Progenitor cell of endocrine pancreas (in vitro differentiated cells): ENCODE measurements at regions not wholly inside any gene's neighbourhood (a gene's known extent, or its start where the extent isn't known, plus 50 kb on each side); places are given as distances from the start of the nearest gene placed in this dataset.
"Not testable (repeated sequence)": the region's sequence is repeated elsewhere in the genome, so short reads cannot be mapped to it uniquely, and the experiment has no call there.

ENCODE experiments used
- DNase-seq: peaks from one replicate; pipeline ENCODE4 v3.0.0; 2021; ENCODE audit warnings: low spot score; ENCODE audit not compliant: unreplicated experiment
- H3K27ac Mint-ChIP-seq: 2 replicates; pipeline ENCODE4 v1.8.0; 2021; ENCODE audit warnings: mild to moderate bottlenecking, moderate library complexity, mixed read lengths
- H3K27me3 Mint-ChIP-seq: 2 replicates; pipeline ENCODE4 v1.8.0; 2021; ENCODE audit warnings: mixed read lengths
- H3K36me3 Mint-ChIP-seq: 2 replicates; pipeline ENCODE4 v1.8.0; 2022; ENCODE audit warnings: mixed read lengths; ENCODE audit not compliant: insufficient read depth
- H3K4me1 Mint-ChIP-seq: 2 replicates; pipeline ENCODE4 v1.8.0; 2021; ENCODE audit warnings: low read depth, mixed read lengths
- H3K4me3 Mint-ChIP-seq: 2 replicates; pipeline ENCODE4 v1.8.0; 2021; ENCODE audit warnings: low read depth, mild to moderate bottlenecking, moderate library complexity, mixed read lengths
- H3K9me3 Mint-ChIP-seq: 2 replicates; pipeline ENCODE4 v1.8.0; 2021; ENCODE audit warnings: low read depth, mixed read lengths

GRCh38 chr21:9883047-9883446 is 638.3 kb upstream of the TPTE start:
- H3K27ac Mint-ChIP-seq, H3K27me3 Mint-ChIP-seq, DNase-seq, H3K36me3 Mint-ChIP-seq, H3K4me1 Mint-ChIP-seq, H3K4me3 Mint-ChIP-seq: not testable (repeated sequence)
- peaks cover 39% of the 10 kb centered on the region for H3K9me3 Mint-ChIP-seq

DNA sequence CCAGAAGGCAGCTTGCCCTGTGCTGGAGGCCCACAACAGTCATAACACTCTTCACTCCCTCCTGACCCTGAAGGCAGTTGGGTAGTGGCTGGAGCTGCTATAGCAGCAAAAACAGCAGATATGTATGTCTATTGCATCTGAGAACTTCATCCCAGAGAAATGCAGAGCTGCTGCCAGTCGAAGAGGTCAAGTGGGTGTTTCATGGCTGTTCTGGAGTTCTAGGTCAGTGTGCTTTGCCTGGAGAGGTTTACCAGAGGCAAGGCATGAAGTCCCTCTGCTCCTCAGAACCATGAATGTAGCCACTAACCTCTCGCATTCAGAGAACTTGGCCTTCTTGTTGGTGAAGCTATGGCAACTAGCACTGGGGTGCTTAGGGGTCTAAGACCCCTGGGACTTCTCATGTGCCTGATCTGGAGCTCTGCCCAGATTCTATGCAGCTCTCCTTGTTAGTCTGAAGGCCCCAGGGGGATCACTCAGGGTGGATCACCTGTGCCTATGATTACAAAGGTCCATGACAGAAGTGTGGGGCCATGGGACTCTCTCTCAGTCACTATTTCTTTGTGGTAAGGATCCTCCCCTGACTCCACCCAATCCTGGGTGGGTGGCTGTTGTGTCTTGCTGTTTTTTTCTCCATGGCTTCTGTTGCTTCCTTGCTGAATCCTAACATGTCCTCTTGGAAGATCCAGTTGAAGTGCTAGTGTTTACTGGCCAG is 637.7 kb upstream of the TPTE start:
- DNase-seq, H3K36me3 Mint-ChIP-seq, H3K4me3 Mint-ChIP-seq, H3K4me1 Mint-ChIP-seq, H3K27ac Mint-ChIP-seq, H3K27me3 Mint-ChIP-seq: not testable (repeated sequence)
- H3K9me3 Mint-ChIP-seq = peaks cover 39% of the 10 kb centered on the region

GRCh38 chr21:9888500-9888899 is 632.9 kb upstream of the TPTE start:
- H3K4me3 Mint-ChIP-seq, DNase-seq, H3K36me3 Mint-ChIP-seq, H3K27ac Mint-ChIP-seq, H3K4me1 Mint-ChIP-seq, H3K27me3 Mint-ChIP-seq: not testable (repeated sequence)
- peaks cover 38% of the 10 kb centered on the region for H3K9me3 Mint-ChIP-seq

DNA sequence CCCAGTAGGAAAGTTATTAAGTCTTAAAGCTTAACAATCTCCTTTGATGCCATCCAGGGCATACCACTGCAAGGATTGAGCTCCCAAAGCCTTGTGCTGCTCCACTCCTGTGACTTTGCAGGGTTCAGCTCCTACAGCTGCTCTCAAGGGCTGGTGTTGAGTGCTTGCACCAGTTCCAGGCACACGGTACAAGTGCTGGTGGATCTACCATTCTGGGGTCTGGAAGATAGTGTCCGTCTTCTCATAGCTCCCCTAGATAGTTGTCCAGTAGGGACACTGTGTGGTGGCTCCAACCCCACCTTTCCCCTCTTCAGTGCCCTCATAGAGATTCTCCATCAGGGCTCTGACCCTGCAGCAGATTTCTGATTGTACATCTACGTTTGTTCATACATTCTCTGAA is 617.8 kb upstream of the TPTE start:
- H3K4me1 Mint-ChIP-seq, H3K27ac Mint-ChIP-seq, H3K4me3 Mint-ChIP-seq, DNase-seq, H3K27me3 Mint-ChIP-seq, H3K36me3 Mint-ChIP-seq: not testable (repeated sequence)
- peaks cover 40% of the 10 kb centered on the region for H3K9me3 Mint-ChIP-seq

DNA sequence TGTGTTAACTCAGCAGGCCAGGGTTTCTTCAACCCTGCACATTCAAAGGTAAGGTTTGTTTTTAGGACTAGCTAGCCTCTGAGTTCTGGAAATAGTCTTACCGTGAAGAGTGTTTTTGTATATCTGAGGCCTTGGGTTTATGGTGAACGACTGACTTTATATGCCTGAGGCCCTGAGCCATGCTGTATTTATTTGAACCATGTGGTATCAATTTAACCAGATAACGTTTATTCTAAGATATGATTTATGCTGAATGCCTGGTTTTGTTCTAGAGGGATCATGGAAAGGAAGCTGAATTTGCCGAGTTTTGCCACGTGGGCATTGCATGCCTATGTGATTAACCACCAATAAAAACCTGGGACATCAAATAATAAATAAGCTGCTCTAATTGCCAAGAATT is 607.2 kb upstream of the TPTE start:
- not testable (repeated sequence) for H3K4me3 Mint-ChIP-seq, H3K4me1 Mint-ChIP-seq, H3K36me3 Mint-ChIP-seq, DNase-seq, H3K27me3 Mint-ChIP-seq, H3K27ac Mint-ChIP-seq
- H3K9me3 Mint-ChIP-seq = peaks cover 52% of the 10 kb centered on the region

- not testable (repeated sequence) for H3K4me3 Mint-ChIP-seq, H3K27ac Mint-ChIP-seq, H3K36me3 Mint-ChIP-seq, H3K4me1 Mint-ChIP-seq, H3K27me3 Mint-ChIP-seq, DNase-seq
- H3K9me3 Mint-ChIP-seq = peaks cover 39% of the 10 kb centered on the region
These were observed 601.9 kb upstream of the TPTE start for GRCh38 chr21:9919446-9919845.

DNA sequence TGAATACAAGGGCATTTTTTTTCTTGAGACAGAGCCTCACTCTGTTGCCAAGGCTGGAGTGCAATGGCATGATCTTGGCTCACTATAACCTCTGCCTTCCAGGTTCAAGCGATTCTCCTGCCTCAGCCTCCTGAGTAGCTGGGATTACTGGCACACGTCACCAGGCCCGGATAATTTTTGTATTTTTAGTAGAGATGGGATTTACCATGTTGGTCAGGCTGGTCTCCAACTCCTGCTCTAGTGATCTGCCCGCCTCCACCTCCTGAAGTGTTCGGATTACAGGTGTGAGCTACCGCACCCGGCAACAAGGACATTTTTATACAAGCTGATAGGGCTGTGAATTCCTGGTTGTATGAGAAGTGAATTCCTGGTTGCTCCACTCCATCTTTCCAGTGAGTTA is 577.7 kb upstream of the TPTE start:
- H3K36me3 Mint-ChIP-seq, H3K4me3 Mint-ChIP-seq: not testable (repeated sequence)
- H3K9me3 Mint-ChIP-seq = peaks cover 53% of the 10 kb centered on the region

GRCh38 chr21:9946057-9946456 is 575.3 kb upstream of the TPTE start:
- not testable (repeated sequence) for DNase-seq, H3K27me3 Mint-ChIP-seq, H3K27ac Mint-ChIP-seq, H3K4me3 Mint-ChIP-seq, H3K36me3 Mint-ChIP-seq, H3K4me1 Mint-ChIP-seq
- peaks cover 64% of the 10 kb centered on the region for H3K9me3 Mint-ChIP-seq

More for the DNA sequence above, 577.7 kb upstream of the TPTE start:
- not testable (repeated sequence) for DNase-seq, H3K27me3 Mint-ChIP-seq, H3K4me1 Mint-ChIP-seq, H3K27ac Mint-ChIP-seq

- not testable (repeated sequence) for H3K4me3 Mint-ChIP-seq, H3K27ac Mint-ChIP-seq, H3K27me3 Mint-ChIP-seq, DNase-seq, H3K4me1 Mint-ChIP-seq, H3K36me3 Mint-ChIP-seq
- H3K9me3 Mint-ChIP-seq = peaks cover 62% of the 10 kb centered on the region
These were observed 571.7 kb upstream of the TPTE start for GRCh38 chr21:9949510-9950289.

DNA sequence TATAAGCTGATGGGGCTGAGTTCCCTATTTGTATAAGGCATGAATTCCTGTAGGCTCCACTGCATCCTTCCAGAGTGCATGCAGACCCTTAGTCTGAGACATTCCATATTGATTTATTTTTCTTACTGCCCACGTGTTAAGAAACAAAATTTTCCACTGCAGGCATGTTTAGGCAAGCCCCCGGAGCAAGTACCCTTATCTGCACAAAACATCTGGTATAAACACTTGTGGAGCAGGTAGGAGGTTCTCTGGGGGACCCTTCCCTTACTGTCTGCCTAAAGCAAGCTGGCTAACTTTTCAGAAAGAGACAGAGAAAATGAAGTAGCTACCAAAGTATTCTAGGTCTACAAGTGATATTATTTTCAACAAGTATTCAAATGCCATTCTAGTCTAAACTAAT is 571.0 kb upstream of the TPTE start:
- H3K36me3 Mint-ChIP-seq, H3K4me3 Mint-ChIP-seq, DNase-seq, H3K27me3 Mint-ChIP-seq, H3K27ac Mint-ChIP-seq, H3K4me1 Mint-ChIP-seq: not testable (repeated sequence)
- peaks cover 59% of the 10 kb centered on the region for H3K9me3 Mint-ChIP-seq

DNA sequence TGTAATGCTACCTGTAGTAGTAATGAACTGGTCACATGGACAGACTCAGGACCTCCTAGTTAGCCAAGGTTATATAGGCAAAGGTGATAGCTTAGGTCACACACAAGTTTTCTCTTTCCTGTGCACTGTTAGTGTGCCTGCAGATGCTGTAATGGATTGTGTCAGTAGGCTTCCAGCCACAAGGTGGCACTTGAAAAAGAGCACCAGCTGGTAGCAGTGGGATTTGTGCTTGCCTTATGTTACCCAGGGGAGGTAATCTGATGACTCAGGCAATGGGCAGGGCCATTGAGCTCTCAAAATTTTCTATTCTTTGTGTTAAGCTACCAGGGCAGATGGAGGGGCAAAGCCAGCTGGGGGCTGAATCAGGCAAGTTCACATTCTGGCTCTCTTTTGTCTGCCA is 562.6 kb upstream of the TPTE start:
- DNase-seq, H3K4me3 Mint-ChIP-seq, H3K27me3 Mint-ChIP-seq, H3K36me3 Mint-ChIP-seq, H3K4me1 Mint-ChIP-seq, H3K27ac Mint-ChIP-seq: not testable (repeated sequence)
- H3K9me3 Mint-ChIP-seq = peaks cover 24% of the 10 kb centered on the region

GRCh38 chr21:9959220-9959964 is 562.0 kb upstream of the TPTE start:
- H3K4me3 Mint-ChIP-seq, H3K27me3 Mint-ChIP-seq: not testable (repeated sequence)

DNA sequence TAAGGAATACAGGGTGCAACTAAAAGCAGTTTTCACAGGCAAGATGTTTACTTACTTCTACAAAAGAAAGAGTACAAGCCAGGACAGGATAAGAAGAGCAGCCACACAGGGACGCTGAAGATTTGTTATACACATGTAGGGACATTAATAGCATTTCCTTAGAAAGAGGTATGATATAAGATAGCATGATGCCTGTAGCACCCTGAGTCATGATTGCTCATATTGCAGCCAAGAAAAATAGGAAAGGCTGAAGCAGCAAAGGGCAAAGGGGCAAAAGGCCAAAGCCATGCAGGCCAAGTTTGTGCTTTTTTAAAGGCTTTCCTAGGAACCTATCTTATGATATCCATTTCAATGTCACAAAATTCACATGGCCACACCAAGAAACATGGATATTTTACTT is 552.0 kb upstream of the TPTE start:
- H3K36me3 Mint-ChIP-seq, H3K27me3 Mint-ChIP-seq, DNase-seq, H3K4me3 Mint-ChIP-seq, H3K4me1 Mint-ChIP-seq, H3K27ac Mint-ChIP-seq: not testable (repeated sequence)
- H3K9me3 Mint-ChIP-seq = peaks cover 45% of the 10 kb centered on the region

More at GRCh38 chr21:9959220-9959964, 562.0 kb upstream of the TPTE start:
- not testable (repeated sequence) for H3K4me1 Mint-ChIP-seq, H3K27ac Mint-ChIP-seq, H3K36me3 Mint-ChIP-seq, DNase-seq
- peaks cover 22% of the 10 kb centered on the region for H3K9me3 Mint-ChIP-seq
